ENCODE measurements at regions not wholly inside any gene's neighbourhood (a gene's known extent, or its start where the extent isn't known, plus 50 kb on each side); places are given as distances from the start of the nearest gene placed in this dataset.

- Histone ChIP-seq H3K18ac (ENCODE audit: low read depth, low read length) (no peak overlapping the region), H4K20me1 (ENCODE audit: insufficient read depth, low read length) (no peaks in the 10 kb centered on the region), H3K9ac (ENCODE audit: low read depth, low read length) (no peak overlapping the region), H4K5ac (ENCODE audit: low read depth, low read length) (no peak overlapping the region), H4K91ac (ENCODE audit: insufficient read depth, low read depth, low read length) (no peak overlapping the region), H3K36me3 (ENCODE audit: control insufficient read depth, insufficient read depth, low read length) (no peaks in the 10 kb centered on the region), H3K9me1 (ENCODE audit: insufficient read depth, low read length) (no peaks in the 10 kb centered on the region), H3K27me3 (ENCODE audit: control insufficient read depth, insufficient read depth, low read length) (no peaks in the 10 kb centered on the region), H2BK15ac (ENCODE audit: low read depth, low read length) (no peak overlapping the region), H2AFZ (replicated peaks; ENCODE audit: low read length, poor library complexity) (no peak overlapping the region), H2BK20ac (ENCODE audit: low read depth, low read length) (no peak overlapping the region), H3K4ac (ENCODE audit: low read depth, low read length) (no peak overlapping the region), H2BK5ac (ENCODE audit: low read depth, low read length, poor library complexity, severe bottlenecking) (no peak overlapping the region), H2BK120ac (ENCODE audit: low read depth, low read length) (no peak overlapping the region), H4K8ac (ENCODE audit: low read depth in 2 of 2, low read length in 2 of 2) (no peak overlapping the region), H3K4me2 (ENCODE audit: low read depth, low read length) (no peak overlapping the region), H3K4me1 (ENCODE audit: control insufficient read depth, insufficient read depth, low read length) (no peaks in the 10 kb centered on the region), H3K79me1 (ENCODE audit: low read depth in 1 of 2, low read length in 2 of 2) (no peaks in the 10 kb centered on the region), H2AK5ac (ENCODE audit: low read depth, low read length) (no peak overlapping the region), H3K9me3 (ENCODE audit: control insufficient read depth, insufficient read depth, low read length) (peaks cover 7% of the 10 kb centered on the region), H3K23ac (ENCODE audit: low read depth, low read length) (no peak overlapping the region), H2AK9ac (replicated peaks; ENCODE audit: low read depth, low read length, poor library complexity) (no peak overlapping the region), H3K56ac (ENCODE audit: extremely low read depth, insufficient read depth, low read length) (no peak overlapping the region), H3K14ac (replicated peaks; ENCODE audit: low read depth, low read length) (no peak overlapping the region), H3K27ac (ENCODE audit: insufficient read depth, low read length) (no peak overlapping the region), H3K4me3 (ENCODE audit: insufficient read depth, low read depth, low read length) (no peak overlapping the region)
- no peak for ATAC-seq (ENCODE audit: low read depth)
- TF ChIP-seq, protein P1, sequence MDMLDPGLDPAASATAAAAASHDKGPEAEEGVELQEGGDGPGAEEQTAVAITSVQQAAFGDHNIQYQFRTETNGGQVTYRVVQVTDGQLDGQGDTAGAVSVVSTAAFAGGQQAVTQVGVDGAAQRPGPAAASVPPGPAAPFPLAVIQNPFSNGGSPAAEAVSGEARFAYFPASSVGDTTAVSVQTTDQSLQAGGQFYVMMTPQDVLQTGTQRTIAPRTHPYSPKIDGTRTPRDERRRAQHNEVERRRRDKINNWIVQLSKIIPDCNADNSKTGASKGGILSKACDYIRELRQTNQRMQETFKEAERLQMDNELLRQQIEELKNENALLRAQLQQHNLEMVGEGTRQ (IDR thresholded peaks at IDR 0.05; ENCODE audit: low read depth, low read length): no peak
- TF ChIP-seq CEBPB (IDR thresholded peaks at IDR 0.05; ENCODE audit: low read depth, low read length) (peak; percentile 27; the same call in 1 of the 2 replicates), BHLHE40 (IDR thresholded peaks at IDR 0.05; ENCODE audit: low read depth, low read length) (no peak), MAZ (IDR thresholded peaks at IDR 0.05; ENCODE audit: borderline replicate concordance, low read depth, low read length) (no peak), MXI1 (IDR thresholded peaks at IDR 0.05; ENCODE audit: borderline replicate concordance, low read depth, low read length) (no peak)
- ChIA-PET CTCF (no interaction called here), POLR2A (ENCODE audit: unreplicated experiment) (no interaction called here)
- dilution Hi-C loops (cut with HindIII; ENCODE audit: low sequenced_read_pairs, unreplicated experiment) (no loop called here), in situ Hi-C loops (cut with MboI; ENCODE audit: low sequenced_read_pairs) (no loop called here), intact Hi-C loops (cut with micrococcal nuclease) (no loop called here)
- DNase-seq: no peak
- no CpG with 5 or more reads among the region's 2 CpGs for WGBS, 2 experiments (ENCODE audit: extremely low coverage in 2 of 2, insufficient read length in 1 of 2)
- no TSS peak for BruUV-seq (replicated peaks)
Measured at GRCh38 chr6:164072240-164072666, 657.7 kb downstream of the QKI start.

Measured in IMR-90 (cell line).